ENCODE measurements at regions not wholly inside any gene's neighbourhood (a gene's known extent, or its start where the extent isn't known, plus 50 kb on each side); places are given as distances from the start of the nearest gene placed in this dataset.
A peak's percentile ranks its signal among the peaks of the same experiment; 100 is the strongest.
"Not testable (repeated sequence)": the region's sequence is repeated elsewhere in the genome, so short reads cannot be mapped to it uniquely, and the experiment has no call there.

- peaks cover 42% of the 10 kb centered on the region for H3K4me1 Mint-ChIP-seq
- H3K4me3 Mint-ChIP-seq: no peak overlapping the region
- no peak for ATAC-seq
- H3K36me3 Mint-ChIP-seq: peaks cover 5% of the 10 kb centered on the region
- H3K27ac Mint-ChIP-seq: no peak overlapping the region
- H3K9me3 Mint-ChIP-seq: no peaks in the 10 kb centered on the region
- no peaks in the 10 kb centered on the region for H3K27me3 Mint-ChIP-seq
These were observed 102.3 kb downstream of the ZFY start for GRCh38 chrY:3037471-3037870.

DNA sequence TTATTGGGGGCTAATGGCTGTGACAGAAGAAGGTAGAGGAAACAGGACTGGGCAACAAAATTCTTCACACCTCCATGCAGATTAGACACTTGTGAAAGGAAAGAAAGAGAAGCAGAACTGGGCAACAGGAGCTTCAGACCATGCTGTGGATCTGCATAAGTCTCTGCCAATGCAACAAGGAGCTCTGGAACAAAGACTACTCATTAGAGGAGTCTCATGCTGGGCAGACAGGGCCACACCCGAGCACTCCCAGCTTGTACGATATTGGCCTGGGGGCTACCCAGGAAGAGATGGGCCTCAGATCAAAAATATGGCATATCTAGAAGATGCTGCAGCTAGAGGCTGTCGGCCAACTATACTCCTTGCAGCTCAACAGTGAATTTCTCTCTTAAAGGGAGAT is 105.2 kb downstream of the ZFY start:
- no peak overlapping the region for H3K4me3 Mint-ChIP-seq
- no peaks in the 10 kb centered on the region for H3K27me3 Mint-ChIP-seq
- no peak for ATAC-seq
- H3K27ac Mint-ChIP-seq: peak overlapping the region; percentile 27
- H3K9me3 Mint-ChIP-seq: no peaks in the 10 kb centered on the region
- peaks cover 35% of the 10 kb centered on the region for H3K4me1 Mint-ChIP-seq
- peaks cover under 1% of the 10 kb centered on the region for H3K36me3 Mint-ChIP-seq

DNA sequence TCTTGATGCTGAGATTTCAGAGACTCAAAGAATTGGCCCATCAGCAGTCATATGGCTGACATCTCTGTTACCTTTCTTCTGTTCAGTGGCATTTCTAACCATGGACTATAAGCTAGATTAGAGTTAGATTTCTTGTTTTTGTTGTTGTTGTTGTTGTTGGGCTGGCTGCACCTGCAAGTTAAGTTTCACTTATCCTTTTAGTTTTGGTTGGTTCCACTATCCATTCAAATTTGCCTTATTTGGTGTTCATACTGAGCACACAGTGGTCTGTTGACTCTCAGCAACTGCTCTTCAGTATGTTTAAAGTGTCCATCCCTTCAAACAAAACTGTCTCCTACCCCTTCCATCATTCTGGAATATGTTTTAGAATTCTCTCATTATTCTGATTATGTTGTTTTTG is 106.8 kb downstream of the ZFY start:
- no peaks in the 10 kb centered on the region for H3K36me3 Mint-ChIP-seq
- H3K4me1 Mint-ChIP-seq: peaks cover 47% of the 10 kb centered on the region
- no peak overlapping the region for H3K27ac Mint-ChIP-seq
- H3K4me3 Mint-ChIP-seq: no peak overlapping the region
- no peaks in the 10 kb centered on the region for H3K9me3 Mint-ChIP-seq
- H3K27me3 Mint-ChIP-seq: no peaks in the 10 kb centered on the region
- no peak for ATAC-seq

DNA sequence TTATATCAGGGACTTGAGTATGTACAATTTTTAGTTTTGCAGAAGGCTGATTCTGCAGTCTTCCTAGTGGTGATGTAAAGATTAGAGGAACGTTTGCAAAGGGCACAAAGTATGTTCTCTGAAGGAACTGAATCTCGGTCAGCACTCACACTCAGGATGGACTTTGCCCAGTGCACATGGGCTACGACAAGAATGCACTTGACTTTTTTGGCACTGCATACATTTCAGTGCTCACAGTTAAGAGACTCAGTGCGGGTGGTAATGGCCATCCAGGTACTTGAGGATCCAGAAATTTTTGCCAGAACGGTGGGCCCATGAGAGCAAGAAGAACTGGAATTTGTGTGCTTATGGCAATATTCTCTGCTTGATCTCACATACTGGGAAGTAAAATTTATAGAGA is 107.7 kb downstream of the ZFY start:
- Mint-ChIP-seq H3K9me3 (no peaks in the 10 kb centered on the region), H3K4me3 (no peak overlapping the region), H3K27ac (no peak overlapping the region), H3K27me3 (no peaks in the 10 kb centered on the region), H3K36me3 (no peaks in the 10 kb centered on the region), H3K4me1 (peaks cover 54% of the 10 kb centered on the region)
- no peak for ATAC-seq

DNA sequence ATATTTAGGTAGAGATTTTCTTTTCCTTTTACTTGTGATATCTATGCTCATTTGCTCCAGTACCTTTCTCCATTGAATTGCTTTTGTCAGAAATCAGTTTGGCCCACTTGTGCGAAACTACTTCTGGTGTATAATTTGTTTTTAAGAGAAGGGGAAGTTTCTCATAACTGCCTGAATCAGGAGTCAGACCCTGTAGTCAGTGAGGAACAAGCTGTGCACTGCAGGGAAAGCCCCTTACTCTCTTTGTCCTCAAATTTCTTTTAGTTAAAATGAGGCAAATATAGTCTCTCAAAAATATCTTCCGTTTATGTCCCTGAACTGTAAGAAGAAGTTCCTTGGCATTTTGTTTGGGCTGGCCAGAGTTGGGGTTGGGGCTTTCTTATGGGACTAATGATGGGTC is 109.9 kb downstream of the ZFY start:
- no peaks in the 10 kb centered on the region for H3K27me3 Mint-ChIP-seq
- no peaks in the 10 kb centered on the region for H3K36me3 Mint-ChIP-seq
- H3K4me1 Mint-ChIP-seq: peaks cover 54% of the 10 kb centered on the region
- no peak overlapping the region for H3K4me3 Mint-ChIP-seq
- no peak for ATAC-seq
- no peaks in the 10 kb centered on the region for H3K9me3 Mint-ChIP-seq
- no peak overlapping the region for H3K27ac Mint-ChIP-seq

DNA sequence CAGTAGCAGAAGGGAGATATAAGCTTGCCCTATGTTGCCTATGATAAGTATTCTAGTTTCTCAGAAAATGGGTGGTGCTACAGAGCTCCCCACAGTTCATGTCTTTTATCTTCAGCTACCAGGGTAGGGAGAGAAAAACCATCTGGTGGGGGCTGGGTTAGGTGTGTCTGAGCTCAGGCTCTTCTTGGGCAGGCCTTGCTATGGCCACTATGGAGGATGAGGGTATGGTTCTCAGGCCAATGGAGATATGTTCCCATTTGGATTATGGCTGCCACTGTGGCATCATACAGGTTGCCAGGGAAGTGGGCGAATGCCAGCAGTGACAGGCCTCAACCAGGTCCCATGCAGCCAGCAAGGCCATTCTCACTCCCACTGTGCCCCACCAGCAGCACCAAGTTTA is 120.3 kb downstream of the ZFY start:
- not testable (repeated sequence) for H3K9me3 Mint-ChIP-seq, H3K36me3 Mint-ChIP-seq, H3K4me3 Mint-ChIP-seq, H3K27me3 Mint-ChIP-seq, ATAC-seq, H3K4me1 Mint-ChIP-seq, H3K27ac Mint-ChIP-seq

DNA sequence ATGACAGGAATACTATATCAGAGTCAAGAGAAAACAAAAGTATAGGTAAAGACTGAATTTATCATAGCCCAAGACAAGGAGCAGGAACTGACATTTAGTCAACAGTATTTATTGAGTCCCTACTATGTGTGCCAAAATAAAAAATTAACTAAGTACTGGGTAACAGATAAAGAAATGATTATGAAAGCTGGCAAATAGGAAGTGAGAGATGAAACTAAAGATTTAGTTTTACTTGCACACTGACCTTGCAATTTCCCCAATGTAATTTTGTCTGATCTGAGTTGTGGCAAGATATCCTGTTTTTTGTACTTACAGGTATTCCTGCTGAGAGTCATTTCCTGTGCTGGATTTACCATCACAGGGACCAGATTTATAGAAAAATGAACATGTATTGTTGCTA is 123.2 kb downstream of the ZFY start:
- not testable (repeated sequence) for H3K36me3 Mint-ChIP-seq, H3K27me3 Mint-ChIP-seq, H3K27ac Mint-ChIP-seq, H3K4me1 Mint-ChIP-seq, H3K4me3 Mint-ChIP-seq, H3K9me3 Mint-ChIP-seq, ATAC-seq

- not testable (repeated sequence) for H3K4me1 Mint-ChIP-seq, H3K27ac Mint-ChIP-seq, H3K9me3 Mint-ChIP-seq, H3K36me3 Mint-ChIP-seq, H3K4me3 Mint-ChIP-seq, ATAC-seq, H3K27me3 Mint-ChIP-seq
These were observed 125.5 kb downstream of the ZFY start for GRCh38 chrY:3060671-3061070.

DNA sequence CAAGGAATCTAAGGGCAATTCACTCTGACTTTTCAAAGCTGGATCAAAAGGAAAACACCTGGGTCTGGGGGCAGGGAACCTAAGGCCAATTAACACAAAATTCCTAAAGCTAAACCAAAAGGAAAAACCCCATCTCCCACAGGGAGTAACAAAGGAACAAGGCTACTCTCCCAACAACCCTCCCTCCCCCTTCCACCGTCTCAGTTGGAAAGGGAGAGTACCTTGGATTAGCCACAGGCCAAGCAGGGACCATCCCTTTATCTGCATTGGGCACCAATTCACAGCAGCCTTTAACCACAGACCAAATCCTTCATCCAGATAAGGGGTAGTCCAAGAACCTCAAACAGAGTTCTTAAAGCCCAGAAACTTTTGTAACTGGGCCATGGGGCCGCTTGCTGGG is 153.0 kb downstream of the ZFY start:
- not testable (repeated sequence) for H3K36me3 Mint-ChIP-seq, H3K4me3 Mint-ChIP-seq, H3K27me3 Mint-ChIP-seq, H3K27ac Mint-ChIP-seq, ATAC-seq, H3K9me3 Mint-ChIP-seq, H3K4me1 Mint-ChIP-seq

DNA sequence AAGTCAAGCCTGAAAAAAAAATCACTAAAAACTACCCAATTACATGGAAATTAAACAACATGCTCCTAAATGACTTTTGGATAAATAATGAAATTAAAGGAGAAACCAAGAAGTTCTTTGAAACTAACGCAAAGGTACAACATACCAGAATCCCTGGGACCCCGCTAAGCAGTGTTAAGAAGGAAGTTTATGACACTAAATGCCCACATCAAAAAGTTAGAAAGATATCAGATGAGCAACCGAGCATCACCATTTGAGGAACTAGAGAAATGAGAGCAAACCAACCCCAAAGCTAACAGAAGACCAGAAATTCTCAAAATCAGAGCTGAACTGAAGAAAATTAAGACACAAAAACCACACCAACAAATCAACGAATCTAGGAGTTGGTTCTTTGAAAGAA is 173.5 kb downstream of the ZFY start:
- H3K36me3 Mint-ChIP-seq, H3K4me1 Mint-ChIP-seq, H3K4me3 Mint-ChIP-seq, ATAC-seq, H3K27me3 Mint-ChIP-seq, H3K27ac Mint-ChIP-seq, H3K9me3 Mint-ChIP-seq: not testable (repeated sequence)

GRCh38 chrY:3120234-3120633 is 185.1 kb downstream of the ZFY start:
- H3K36me3 Mint-ChIP-seq, H3K4me1 Mint-ChIP-seq, ATAC-seq, H3K27me3 Mint-ChIP-seq, H3K9me3 Mint-ChIP-seq, H3K27ac Mint-ChIP-seq, H3K4me3 Mint-ChIP-seq: not testable (repeated sequence)

DNA sequence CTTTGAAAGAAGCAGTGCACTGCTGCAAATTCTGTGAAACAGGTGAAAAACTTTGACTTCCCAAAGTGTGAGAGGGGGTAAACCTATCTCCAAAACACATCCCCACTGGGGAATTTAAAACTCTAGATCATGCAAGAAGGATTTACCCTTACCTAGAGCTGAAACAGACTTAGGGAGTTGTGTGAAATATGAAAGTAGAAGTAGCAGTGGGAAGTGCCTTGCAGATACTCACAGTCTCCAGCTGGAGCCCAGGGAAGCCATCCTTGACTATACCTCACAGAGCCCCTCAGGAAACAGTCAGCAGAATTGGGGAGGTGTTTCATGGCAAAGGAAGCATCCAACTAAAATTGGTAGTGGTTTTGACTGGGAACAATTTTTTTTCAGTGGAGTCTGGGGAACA is 185.5 kb downstream of the ZFY start:
- not testable (repeated sequence) for H3K27me3 Mint-ChIP-seq, H3K36me3 Mint-ChIP-seq, H3K4me1 Mint-ChIP-seq, H3K4me3 Mint-ChIP-seq, H3K27ac Mint-ChIP-seq, ATAC-seq, H3K9me3 Mint-ChIP-seq

GRCh38 chrY:3123482-3123881 is 188.3 kb downstream of the ZFY start:
- H3K4me3 Mint-ChIP-seq, H3K4me1 Mint-ChIP-seq, H3K27me3 Mint-ChIP-seq, H3K27ac Mint-ChIP-seq, H3K36me3 Mint-ChIP-seq, ATAC-seq, H3K9me3 Mint-ChIP-seq: not testable (repeated sequence)

GRCh38 chrY:3171074-3171473 is 235.9 kb downstream of the ZFY start:
- H3K4me3 Mint-ChIP-seq, H3K4me1 Mint-ChIP-seq, H3K27ac Mint-ChIP-seq: not testable (repeated sequence)

DNA sequence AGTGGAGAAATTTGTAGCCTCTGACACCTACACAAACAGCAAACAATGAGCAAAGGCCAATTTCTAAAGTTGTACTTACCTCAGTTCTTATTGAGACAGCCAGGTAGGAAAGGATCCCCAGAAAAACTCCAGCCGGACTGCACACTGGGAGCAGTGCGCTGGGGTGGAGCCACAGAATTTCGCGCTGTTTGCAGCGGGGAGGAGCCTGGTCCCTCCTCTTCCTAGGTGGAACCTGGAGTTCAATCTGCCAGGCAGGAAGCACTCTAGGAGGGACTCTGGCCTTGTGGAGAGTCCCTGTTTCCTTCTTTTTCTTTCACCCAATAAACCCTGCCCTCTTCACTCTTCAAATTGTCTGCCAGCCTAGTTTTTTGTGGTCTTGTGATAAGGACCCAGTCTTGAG is 259.9 kb downstream of the ZFY start:
- not testable (repeated sequence) for H3K4me1 Mint-ChIP-seq, H3K27ac Mint-ChIP-seq, ATAC-seq, H3K9me3 Mint-ChIP-seq, H3K4me3 Mint-ChIP-seq, H3K27me3 Mint-ChIP-seq, H3K36me3 Mint-ChIP-seq

More at GRCh38 chrY:3171074-3171473, 235.9 kb downstream of the ZFY start:
- ATAC-seq, H3K36me3 Mint-ChIP-seq, H3K27me3 Mint-ChIP-seq, H3K9me3 Mint-ChIP-seq: not testable (repeated sequence)

- not testable (repeated sequence) for H3K36me3 Mint-ChIP-seq, H3K9me3 Mint-ChIP-seq, H3K4me1 Mint-ChIP-seq, H3K4me3 Mint-ChIP-seq, ATAC-seq, H3K27ac Mint-ChIP-seq, H3K27me3 Mint-ChIP-seq
These were observed 267.1 kb downstream of the ZFY start for GRCh38 chrY:3202287-3202686.

DNA sequence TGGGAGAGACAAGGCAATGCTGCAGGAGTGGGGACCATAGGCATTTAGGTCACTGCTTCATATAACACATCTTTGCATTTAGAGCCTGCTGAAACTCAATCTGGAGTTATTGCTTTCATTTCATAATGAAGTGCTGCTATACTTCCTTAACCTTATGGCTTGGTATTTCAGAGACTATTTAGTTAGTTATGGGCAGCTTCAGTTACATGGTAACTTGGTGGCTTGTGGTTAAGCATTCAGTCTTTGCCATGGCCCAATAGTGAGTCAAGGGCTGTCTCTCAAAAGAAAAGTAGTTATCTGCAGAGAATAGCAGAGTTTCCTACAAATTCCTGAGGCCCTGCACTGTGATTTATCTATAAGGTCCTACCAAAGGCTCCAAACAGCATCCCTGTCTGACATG is 271.6 kb downstream of the ZFY start:
- not testable (repeated sequence) for H3K9me3 Mint-ChIP-seq, H3K36me3 Mint-ChIP-seq, H3K27me3 Mint-ChIP-seq, ATAC-seq, H3K27ac Mint-ChIP-seq, H3K4me3 Mint-ChIP-seq, H3K4me1 Mint-ChIP-seq
